GM23248 (cell line): ENCODE measurements at regions not wholly inside any gene's neighbourhood (a gene's known extent, or its start where the extent isn't known, plus 50 kb on each side); places are given as distances from the start of the nearest gene placed in this dataset.

Experiments used
- DNase-seq: peaks from one replicate; pipeline ENCODE4 v3.0.0-alpha.2; 2015
- H2AFZ ChIP-seq: fragments of 200-600 bp; sonication (generic); 2 replicates; pipeline ENCODE4 v1.6.1; 2016; ENCODE audit warnings: antibody characterized with exemption
- H3F3A ChIP-seq: fragments of 200-600 bp; sonication (generic); 2 replicates; pipeline ENCODE4 v1.6.1; 2016; ENCODE audit warnings: mild to moderate bottlenecking, antibody characterized with exemption, mixed run types; ENCODE audit not compliant: insufficient read depth
- H3K27ac ChIP-seq: fragments of 200-600 bp; sonication (generic); 2 replicates; pipeline ENCODE4 v1.5.1; 2016; ENCODE audit warnings: mild to moderate bottlenecking
- H3K27me3 ChIP-seq: fragments of 200-600 bp; sonication (generic); replicated peaks from 2 replicates; pipeline ENCODE4 v1.6.1; 2016; ENCODE audit warnings: mild to moderate bottlenecking; ENCODE audit not compliant: insufficient read depth
- H3K36me3 ChIP-seq: fragments of 200-600 bp; sonication (generic); 2 replicates; pipeline ENCODE4 v1.6.1; 2016; ENCODE audit warnings: low read depth, mild to moderate bottlenecking
- H3K4me1 ChIP-seq: fragments of 200-600 bp; sonication (generic); 2 replicates; pipeline ENCODE4 v1.6.1; 2016; ENCODE audit warnings: mild to moderate bottlenecking; ENCODE audit not compliant: insufficient read depth
- H3K4me2 ChIP-seq: fragments of 200-600 bp; sonication (generic); one replicate; pipeline ENCODE4 v1.6.1; 2016; ENCODE audit warnings: mild to moderate bottlenecking; ENCODE audit not compliant: unreplicated experiment
- H3K4me3 ChIP-seq: fragments of 200-600 bp; sonication (generic); 2 replicates; pipeline ENCODE4 v1.5.1; 2016; ENCODE audit warnings: mild to moderate bottlenecking
- H3K79me2 ChIP-seq: fragments of 200-600 bp; sonication (generic); 2 replicates; pipeline ENCODE4 v1.6.1; 2016; ENCODE audit warnings: mild to moderate bottlenecking; ENCODE audit not compliant: insufficient read depth
- H3K9ac ChIP-seq: fragments of 200-600 bp; sonication (generic); 2 replicates; pipeline ENCODE4 v1.6.1; 2016; ENCODE audit warnings: mild to moderate bottlenecking
- H3K9me2 ChIP-seq: fragments of 200-600 bp; sonication (generic); 2 replicates; pipeline ENCODE4 v1.6.1; 2016; ENCODE audit warnings: mixed run types, mild to moderate bottlenecking, moderate library complexity; ENCODE audit not compliant: insufficient read depth
- H3K9me3 ChIP-seq: fragments of 200-600 bp; sonication (generic); one replicate; pipeline ENCODE4 v1.6.1; 2017; ENCODE audit warnings: low read depth
- H4K20me1 ChIP-seq: fragments of 200-600 bp; sonication (generic); 2 replicates; pipeline ENCODE4 v1.6.0; 2016; ENCODE audit not compliant: insufficient read depth
- EZH2 ChIP-seq: fragments of 200-600 bp; sonication (generic); IDR thresholded peaks from 2 replicates; pipeline ENCODE4 v1.6.1; 2018; ENCODE audit warnings: antibody characterized with exemption, mild to moderate bottlenecking; ENCODE audit not compliant: insufficient read depth, poor library complexity, severe bottlenecking
- EZH2phosphoT487 ChIP-seq: fragments of 200-600 bp; sonication (generic); IDR thresholded peaks from 2 replicates; pipeline ENCODE4 v1.6.1; 2018; ENCODE audit warnings: antibody characterized with exemption, moderate library complexity, mild to moderate bottlenecking, low read depth; ENCODE audit not compliant: insufficient read depth
- WGBS, 2 experiments: methylation state at CpG; one replicate each; pipeline ENCODE4 v1.1.6; 2015 to 2017; ENCODE audit warnings: low lambda C conversion rate in 2 of 2, low coverage in 1 of 2; ENCODE audit errors: missing lambda C conversion rate in 2 of 2; 5-methylcytosine and 5-hydroxymethylcytosine counted together
- in situ Hi-C: fragments of 300-500 bp; cut with MboI; formaldehyde crosslinking; loops from 2 replicates; pipeline ENCODE4 v1.15.0; 2020

- peaks cover 21% of the 10 kb centered on the region for H3K27me3 ChIP-seq
- H3K4me3 ChIP-seq: no peak overlapping the region
- in situ Hi-C loops: no loop called here
- H3K27ac ChIP-seq: no peak overlapping the region
- no peaks in the 10 kb centered on the region for H3K4me1 ChIP-seq
- H3K9me2 ChIP-seq: no peaks in the 10 kb centered on the region
- no peaks in the 10 kb centered on the region for H3K36me3 ChIP-seq
- H3K4me2 ChIP-seq: no peak overlapping the region
- no peak overlapping the region for H2AFZ ChIP-seq
- H3F3A ChIP-seq: no peaks in the 10 kb centered on the region
- no peaks in the 10 kb centered on the region for H3K79me2 ChIP-seq
- no peak for DNase-seq
- WGBS, 2 experiments: 72 to 79% methylated on average over 5 of the region's 5 CpGs
- no peak overlapping the region for H3K9ac ChIP-seq
- H3K9me3 ChIP-seq: no peaks in the 10 kb centered on the region
- TF ChIP-seq EZH2: no peak
- TF ChIP-seq EZH2phosphoT487: no peak
- H4K20me1 ChIP-seq: no peaks in the 10 kb centered on the region
Measured at GRCh38 chr19:30795727-30796126, 423.5 kb downstream of the ZNF536 start.

GRCh38 chr19:30792561-30793505, 420.6 kb downstream of the ZNF536 start:
- no peaks in the 10 kb centered on the region for H3K9me3 ChIP-seq
- H3K27me3 ChIP-seq: peaks cover 9% of the 10 kb centered on the region
- H3K27ac ChIP-seq: no peak overlapping the region
- no peaks in the 10 kb centered on the region for H3K4me1 ChIP-seq
- H3K4me2 ChIP-seq: no peak overlapping the region
- no peak overlapping the region for H3K4me3 ChIP-seq
- no peaks in the 10 kb centered on the region for H3F3A ChIP-seq
- DNase-seq: no peak
- in situ Hi-C loops: no loop called here
- TF ChIP-seq EZH2phosphoT487 (no peak), EZH2 (no peak)
- 39 to 58% methylated on average over 6 of the region's 6 CpGs for WGBS, 2 experiments
- H3K36me3 ChIP-seq: no peaks in the 10 kb centered on the region
- H3K9me2 ChIP-seq: no peaks in the 10 kb centered on the region
- no peak overlapping the region for H2AFZ ChIP-seq
- no peak overlapping the region for H3K9ac ChIP-seq
- H3K79me2 ChIP-seq: no peaks in the 10 kb centered on the region
- H4K20me1 ChIP-seq: no peaks in the 10 kb centered on the region

- H3K4me1 ChIP-seq: no peaks in the 10 kb centered on the region
- WGBS, 2 experiments: 6 to 7% methylated on average over 13 of the region's 13 CpGs
- no peaks in the 10 kb centered on the region for H3K79me2 ChIP-seq
- H4K20me1 ChIP-seq: no peaks in the 10 kb centered on the region
- H3K9ac ChIP-seq: no peak overlapping the region
- H3K27me3 ChIP-seq: peaks cover 9% of the 10 kb centered on the region
- H3K4me2 ChIP-seq: no peak overlapping the region
- no peaks in the 10 kb centered on the region for H3F3A ChIP-seq
- H3K4me3 ChIP-seq: no peak overlapping the region
- in situ Hi-C loops: no loop called here
- no peaks in the 10 kb centered on the region for H3K9me2 ChIP-seq
- H3K27ac ChIP-seq: no peak overlapping the region
- no peaks in the 10 kb centered on the region for H3K9me3 ChIP-seq
- H2AFZ ChIP-seq: no peak overlapping the region
- TF ChIP-seq EZH2phosphoT487: no peak
- no peak for TF ChIP-seq EZH2
- no peaks in the 10 kb centered on the region for H3K36me3 ChIP-seq
- peak; percentile 11 for DNase-seq
Measured at GRCh38 chr19:30791088-30791487, 418.9 kb downstream of the ZNF536 start.

GRCh38 chr19:30790056-30790680, 418.0 kb downstream of the ZNF536 start:
- 50 to 51% methylated on average over 3 of the region's 3 CpGs for WGBS, 2 experiments
- H3K9me2 ChIP-seq: no peaks in the 10 kb centered on the region
- no peaks in the 10 kb centered on the region for H3K36me3 ChIP-seq
- no peaks in the 10 kb centered on the region for H3K9me3 ChIP-seq
- TF ChIP-seq EZH2phosphoT487 (no peak), EZH2 (no peak)
- H3K27me3 ChIP-seq: peaks cover 9% of the 10 kb centered on the region
- no peak overlapping the region for H3K4me3 ChIP-seq
- no peaks in the 10 kb centered on the region for H3K4me1 ChIP-seq
- no peak for DNase-seq
- H2AFZ ChIP-seq: no peak overlapping the region
- no peak overlapping the region for H3K4me2 ChIP-seq
- no peak overlapping the region for H3K27ac ChIP-seq
- in situ Hi-C loops: no loop called here
- no peaks in the 10 kb centered on the region for H3F3A ChIP-seq
- no peaks in the 10 kb centered on the region for H4K20me1 ChIP-seq
- no peak overlapping the region for H3K9ac ChIP-seq
- H3K79me2 ChIP-seq: no peaks in the 10 kb centered on the region
